Heart left ventricle (tissue), 16 donors: ENCODE measurements at regions not wholly inside any gene's neighbourhood (a gene's known extent, or its start where the extent isn't known, plus 50 kb on each side); places are given as distances from the start of the nearest gene placed in this dataset.
A peak's percentile ranks its signal among the peaks of the same experiment; 100 is the strongest.

Source experiments
- ATAC-seq, 4 donors: fragments of 200-7000 bp; cut with Tn5 transposase; one replicate each; pipeline ENCODE4 v1.9.1; 2020 to 2022; ENCODE audit warnings: moderate library complexity in 4 of 4, mild to moderate bottlenecking in 3 of 4, moderate number of reproducible peaks in 1 of 4
- DNase-seq, 5 donors: peaks; one replicate each; pipeline ENCODE4 v3.0.0-alpha.2; 2020
- H3K27ac ChIP-seq, 12 donors: fragments of 200-600 bp; sonication (generic) in 4 of 12; one replicate each; pipeline versions ENCODE4 v1.5.0 to v1.8.0; 2016 to 2022; ENCODE audit warnings: mild to moderate bottlenecking in 2 of 12
- H3K27me3 ChIP-seq, 9 donors: fragments of 200-600 bp; sonication (generic) in 2 of 9; one replicate each; pipeline versions ENCODE4 v1.5.1 to v1.8.0; 2016 to 2022; ENCODE audit warnings: mild to moderate bottlenecking in 3 of 9
- H3K36me3 ChIP-seq, 9 donors: fragments of 200-600 bp; sonication (generic) in 2 of 9; one replicate each; pipeline versions ENCODE4 v1.5.0 to v1.8.0; 2018 to 2022; ENCODE audit warnings: mild to moderate bottlenecking in 2 of 9
- H3K4me1 ChIP-seq, 12 donors: fragments of 200-600 bp; sonication (generic) in 4 of 12; one replicate each; pipeline versions ENCODE4 v1.5.0 to v1.8.0; 2016 to 2022; ENCODE audit warnings: mild to moderate bottlenecking in 3 of 12
- H3K4me3 ChIP-seq, 12 donors: fragments of 200-600 bp; sonication (generic) in 4 of 12; one replicate each; pipeline versions ENCODE4 v1.5.0 to v1.8.0; 2017 to 2022; ENCODE audit warnings: mild to moderate bottlenecking in 9 of 12, moderate library complexity in 4 of 12
- H3K9me3 ChIP-seq, 12 donors: fragments of 200-600 bp; sonication (generic) in 4 of 12; one replicate each; pipeline versions ENCODE4 v1.5.0 to v1.8.0; 2016 to 2022; ENCODE audit warnings: mild to moderate bottlenecking in 1 of 12
- CTCF ChIP-seq, 12 donors: fragments of 200-600 bp; sonication (generic) in 4 of 12; IDR thresholded peaks; one replicate each; pipeline versions ENCODE4 v1.5.0 to v1.8.0; 2018 to 2022; ENCODE audit warnings: antibody characterized with exemption in 12 of 12, mild to moderate bottlenecking in 5 of 12
- POLR2A ChIP-seq, 2 donors: fragments of 450-650 bp; IDR thresholded peaks; one replicate each; pipeline ENCODE4 v1.6.1; 2017; ENCODE audit warnings: antibody characterized with exemption in 2 of 2, mild to moderate bottlenecking in 2 of 2, moderate library complexity in 2 of 2
- WGBS, 4 donors: extraction: QIAGEN DNeasy Blood & Tissue Kit in 2 of 4; methylation state at CpG; one replicate each; pipeline versions ENCODE4 v1.1.5 to v1.1.7; 2013 to 2018; 5-methylcytosine and 5-hydroxymethylcytosine counted together
- intact Hi-C, 10 donors: fragments of 100-400 bp; cut with DNase I; formaldehyde crosslinking; loops; one replicate each; pipeline versions ENCODE4 v1.11.1 to v1.14.2; 2022
- donor health status: ischemic (EF 13 %, LVEDD 7.1; RV severe dilation, severe dysfunction).
- donor health status: healthy with polysubstance abuse.
- donor health status: DM: no; HTN: yes; CAD: no.
- donor health status: DM: no; HTN: no; CAD: no.
- donor health status: ischemic (EF 25% LVEDD 6.9; RV normal size, moderate dysfunction).
- donor health status: ischemic (EF 25% LVEDD 5.7; RV mildly dilated, moderate dysfunction).
- donor health status: healthy.
- donor health status: DM: yes; HTN: yes; CAD: no.
- donor health status: ischemic (EF 35%, LVEDD 5.7; RV mildly dilated, moderate dysfunction).
- donor health status: nonischemic (EF 11% LVEDD 7.7; RV severe dilation, severe dysfunction).
- donor health status: DM: yes; HTN: yes; CAD: no.
- donor health status: PGD.
- donor health status: ischemic (EF 29% LVEDD 5.4; RV normal size, mild dysfunction).
- donor health status: nonischemic (EF 23%, LVEDD 6.1; RV moderate dilation, normal function).

GRCh38 chr6:4380881-4381281 is 245.5 kb upstream of the ECI2 start:
- H3K27ac ChIP-seq: peak overlapping the region; percentile 31 to 86 (median 76)
- no peaks in the 10 kb centered on the region for H3K36me3 ChIP-seq
- peak in 3 of 5 donors; percentile 29 to 65 (median 32) for DNase-seq
- ATAC-seq: peak; percentile 44 to 83 (median 78)
- intact Hi-C loops: no loop called here
- no peaks in the 10 kb centered on the region for H3K27me3 ChIP-seq
- peaks cover 0 to 31% (median 19%) of the 10 kb centered on the region in 12 donors for H3K4me1 ChIP-seq
- 13 to 16% (median 14%) methylated on average over 7 of the region's 7 CpGs for WGBS, 4 donors
- H3K9me3 ChIP-seq: peaks cover 0 to 23% (median 15%) of the 10 kb centered on the region in 12 donors
- TF ChIP-seq POLR2A (IDR thresholded peaks at IDR 0.05): no peak
- peak in 1 of 12 donors; percentile 8 for TF ChIP-seq CTCF (IDR thresholded peaks at IDR 0.05)
- H3K4me3 ChIP-seq: no peak overlapping the region

GRCh38 chr6:4379958-4380357 is 244.6 kb upstream of the ECI2 start:
- TF ChIP-seq POLR2A (IDR thresholded peaks at IDR 0.05) (no peak), CTCF (IDR thresholded peaks at IDR 0.05) (no peak)
- Histone ChIP-seq H3K27ac (peak overlapping the region in 2 of 12 donors; percentile 76 to 85), H3K4me1 (peaks cover 0 to 31% (median 19%) of the 10 kb centered on the region in 12 donors), H3K36me3 (no peaks in the 10 kb centered on the region), H3K4me3 (no peak overlapping the region), H3K9me3 (peaks cover 0 to 22% (median 15%) of the 10 kb centered on the region in 12 donors), H3K27me3 (no peaks in the 10 kb centered on the region)
- 80 to 89% (median 83%) methylated on average over 4 of the region's 4 CpGs for WGBS, 4 donors
- no peak for ATAC-seq
- no peak for DNase-seq
- intact Hi-C loops: loop anchor here in 2 of 10 donors (10.0 kb wide), 2 partner anchors 85 to 395 kb away; partner anchors contain the start of gene CDYL (in 1 of the 2)

DNA sequence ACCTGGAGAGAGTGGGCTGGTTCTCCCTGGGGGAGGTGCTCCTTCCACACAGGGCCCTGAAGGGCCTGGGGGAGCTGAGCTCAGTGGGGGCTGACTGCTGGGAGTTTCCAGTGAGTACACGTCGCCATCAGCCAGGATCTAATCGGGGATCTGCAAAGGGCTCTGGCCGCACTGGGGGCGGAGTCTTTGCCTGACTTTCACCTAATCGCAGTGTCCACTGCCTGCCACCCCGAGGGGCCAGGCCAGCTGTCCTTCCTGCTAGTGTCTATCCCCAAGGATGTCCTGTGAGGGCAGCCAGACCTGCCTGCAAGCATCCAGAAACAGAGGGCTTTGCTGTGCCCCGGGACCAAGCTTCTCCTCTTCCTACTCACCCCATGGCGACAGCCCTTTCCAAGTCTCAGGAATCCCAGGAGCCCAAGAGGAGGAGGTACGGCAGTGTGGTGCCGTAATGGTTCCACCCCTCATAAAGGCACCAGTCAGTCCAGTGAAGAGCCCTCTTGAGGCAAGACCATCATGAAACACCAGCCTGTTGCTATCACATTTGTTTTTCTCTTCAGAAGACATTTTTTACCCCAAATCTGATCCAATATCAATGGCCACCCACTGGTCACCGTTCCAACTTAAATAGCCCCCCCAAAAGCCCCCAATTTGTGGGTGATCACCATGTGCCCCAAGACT is 243.1 kb upstream of the ECI2 start:
- intact Hi-C loops: loop anchor here in 2 of 10 donors (10.0 kb wide), 2 partner anchors 86 to 396 kb away; partner anchors contain the start of gene CDYL (in 1 of the 2)
- Histone ChIP-seq H3K36me3 (no peaks in the 10 kb centered on the region), H3K9me3 (peaks cover 0 to 7% (median 3%) of the 10 kb centered on the region in 12 donors), H3K27ac (peak overlapping the region in 1 of 12 donors; percentile 37), H3K27me3 (no peaks in the 10 kb centered on the region), H3K4me3 (no peak overlapping the region), H3K4me1 (peaks cover 0 to 39% (median 20%) of the 10 kb centered on the region in 12 donors)
- TF ChIP-seq CTCF (IDR thresholded peaks at IDR 0.05): no peak
- TF ChIP-seq POLR2A (IDR thresholded peaks at IDR 0.05): no peak
- 84 to 95% (median 88%) methylated on average over 8 to 12 of the region's 12 CpGs for WGBS, 4 donors
- ATAC-seq (no peak), DNase-seq (peak in 1 of 5 donors; percentile 11)

- intact Hi-C loops: loop anchor here in 2 of 10 donors (10.0 kb wide), 2 partner anchors 87 to 397 kb away; partner anchors contain the start of gene CDYL (in 1 of the 2)
- WGBS, 4 donors: 23 to 36% (median 30%) methylated on average over 3 of the region's 3 CpGs
- H3K4me1 ChIP-seq: peaks cover 0 to 43% (median 20%) of the 10 kb centered on the region in 12 donors
- no peaks in the 10 kb centered on the region for H3K27me3 ChIP-seq
- DNase-seq (peak in 1 of 5 donors; percentile 18), ATAC-seq (peak in 2 of 4 donors; percentile 45)
- TF ChIP-seq POLR2A (IDR thresholded peaks at IDR 0.05) (no peak), CTCF (IDR thresholded peaks at IDR 0.05) (no peak)
- H3K36me3 ChIP-seq: no peaks in the 10 kb centered on the region
- H3K27ac ChIP-seq: peak overlapping the region in 3 of 12 donors; percentile 9 to 44 (median 37)
- no peak overlapping the region for H3K4me3 ChIP-seq
- no peaks in the 10 kb centered on the region for H3K9me3 ChIP-seq
These were observed 242.2 kb upstream of the ECI2 start for GRCh38 chr6:4377603-4378002.
